ENCODE measurements at regions not wholly inside any gene's neighbourhood (a gene's known extent, or its start where the extent isn't known, plus 50 kb on each side); places are given as distances from the start of the nearest gene placed in this dataset.
"Not testable (repeated sequence)": the region's sequence is repeated elsewhere in the genome, so short reads cannot be mapped to it uniquely, and the experiment has no call there.

DNA sequence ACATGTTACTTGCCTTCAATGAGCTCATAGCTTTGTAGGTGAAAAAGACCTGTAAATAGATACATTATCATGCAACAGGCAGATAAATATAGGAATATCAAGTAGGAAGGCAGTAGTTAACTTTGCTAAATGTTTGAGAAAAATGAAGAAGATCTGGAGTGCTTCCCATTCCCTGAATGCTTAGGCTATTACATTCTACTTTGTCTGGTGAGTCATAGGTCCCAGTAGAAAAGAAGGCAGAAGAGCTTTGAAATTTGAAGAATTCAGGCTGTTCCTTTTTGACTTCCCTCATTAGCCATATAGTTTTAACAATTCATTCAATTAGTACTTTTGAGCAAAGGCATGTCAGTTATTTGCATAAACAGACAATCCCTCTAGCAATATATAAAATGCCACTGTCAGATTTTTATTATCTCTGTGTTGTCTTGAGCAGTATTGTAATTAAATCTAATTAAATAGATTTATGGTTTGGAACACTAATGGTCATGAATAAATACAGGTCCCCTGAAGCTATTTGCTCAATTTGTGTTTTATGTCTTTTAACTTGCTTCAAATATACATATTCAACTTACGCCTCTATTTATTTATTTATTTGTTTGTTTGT is 875.0 kb downstream of the REEP3 start:
- Histone ChIP-seq H3K4me3 (ENCODE audit: low read length) (no peak overlapping the region), H3K9ac (ENCODE audit: low read length) (no peak overlapping the region), H3K4me1 (ENCODE audit: control insufficient read depth, insufficient read depth, low read length) (no peaks in the 10 kb centered on the region), H3K36me3 (ENCODE audit: control insufficient read depth, insufficient read depth, low read length) (no peaks in the 10 kb centered on the region), H3K27ac (ENCODE audit: low read depth, low read length) (no peak overlapping the region), H3K27me3 (ENCODE audit: control insufficient read depth, insufficient read depth, low read length) (no peaks in the 10 kb centered on the region)

DNA sequence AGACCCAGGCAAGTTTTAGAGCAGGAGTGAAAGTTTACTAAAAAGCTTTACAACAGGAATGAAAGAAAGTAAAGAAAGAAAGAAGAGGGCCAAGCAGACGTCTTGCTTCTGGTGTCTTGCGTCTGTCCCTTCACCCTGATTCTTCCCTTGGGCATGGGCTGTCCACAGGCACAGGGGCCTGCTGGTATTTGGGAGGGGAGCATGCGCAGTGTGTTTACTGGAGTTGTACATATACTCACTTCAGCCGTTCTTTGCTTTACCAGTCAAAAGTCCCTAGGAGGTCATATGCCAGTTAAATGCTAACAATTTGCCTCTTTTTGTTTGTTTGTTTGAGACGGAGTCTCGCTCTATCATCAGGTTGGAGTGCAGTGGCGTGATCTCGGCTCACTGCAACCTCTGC is 875.9 kb downstream of the REEP3 start:
- Histone ChIP-seq H3K9ac (ENCODE audit: low read length) (no peak overlapping the region), H3K4me1 (ENCODE audit: control insufficient read depth, insufficient read depth, low read length) (no peaks in the 10 kb centered on the region), H3K27me3 (ENCODE audit: control insufficient read depth, insufficient read depth, low read length) (no peaks in the 10 kb centered on the region), H3K4me3 (ENCODE audit: low read length) (no peak overlapping the region), H3K27ac (ENCODE audit: low read depth, low read length) (no peak overlapping the region), H3K36me3 (ENCODE audit: control insufficient read depth, insufficient read depth, low read length) (no peaks in the 10 kb centered on the region)

GRCh38 chr10:64408391-64409183 is 887.4 kb downstream of the REEP3 start:
- Histone ChIP-seq H3K36me3 (ENCODE audit: control insufficient read depth, insufficient read depth, low read length) (no peaks in the 10 kb centered on the region), H3K27ac (ENCODE audit: low read depth, low read length) (no peak overlapping the region), H3K9ac (ENCODE audit: low read length) (no peak overlapping the region), H3K27me3 (ENCODE audit: control insufficient read depth, insufficient read depth, low read length) (no peaks in the 10 kb centered on the region), H3K4me3 (ENCODE audit: low read length) (no peak overlapping the region), H3K4me1 (ENCODE audit: control insufficient read depth, insufficient read depth, low read length) (no peaks in the 10 kb centered on the region)

- Histone ChIP-seq H3K9ac (ENCODE audit: low read length) (no peak overlapping the region), H3K4me1 (ENCODE audit: control insufficient read depth, insufficient read depth, low read length) (no peaks in the 10 kb centered on the region), H3K27ac (ENCODE audit: low read depth, low read length) (no peak overlapping the region), H3K4me3 (ENCODE audit: low read length) (no peak overlapping the region), H3K27me3 (ENCODE audit: control insufficient read depth, insufficient read depth, low read length) (no peaks in the 10 kb centered on the region), H3K36me3 (ENCODE audit: control insufficient read depth, insufficient read depth, low read length) (no peaks in the 10 kb centered on the region)
Measured at GRCh38 chr10:64409349-64409748, 888.1 kb downstream of the REEP3 start.

DNA sequence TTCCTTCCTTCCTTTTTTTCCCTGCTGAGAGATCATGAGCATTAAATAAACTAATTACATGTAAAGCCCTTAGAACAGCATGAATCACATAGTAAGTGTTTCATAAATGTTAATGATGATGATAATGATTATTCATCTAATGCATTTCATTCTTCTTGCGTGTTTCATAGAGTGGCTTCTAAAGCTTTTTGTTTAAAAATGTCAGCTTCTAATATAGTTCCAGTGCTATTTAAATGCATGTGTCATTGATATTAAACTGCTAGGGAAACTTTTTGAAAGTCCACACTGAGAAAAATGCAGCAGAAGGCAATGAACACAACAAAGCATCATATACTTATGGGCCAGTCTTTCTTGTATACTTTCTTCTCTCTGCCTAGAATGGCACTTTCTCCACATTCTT is 894.8 kb downstream of the REEP3 start:
- H3K4me3 ChIP-seq (ENCODE audit: low read length), result no peak overlapping the region
- H3K27me3 ChIP-seq (ENCODE audit: control insufficient read depth, insufficient read depth, low read length), result no peaks in the 10 kb centered on the region
- no peak overlapping the region for H3K27ac ChIP-seq (ENCODE audit: low read depth, low read length)
- H3K4me1 ChIP-seq (ENCODE audit: control insufficient read depth, insufficient read depth, low read length), result no peaks in the 10 kb centered on the region
- no peaks in the 10 kb centered on the region for H3K36me3 ChIP-seq (ENCODE audit: control insufficient read depth, insufficient read depth, low read length)
- no peak overlapping the region for H3K9ac ChIP-seq (ENCODE audit: low read length)

GRCh38 chr10:64419461-64419860 is 898.3 kb downstream of the REEP3 start:
- H3K4me3 ChIP-seq (ENCODE audit: low read length), result no peak overlapping the region
- no peaks in the 10 kb centered on the region for H3K4me1 ChIP-seq (ENCODE audit: control insufficient read depth, insufficient read depth, low read length)
- no peak overlapping the region for H3K27ac ChIP-seq (ENCODE audit: low read depth, low read length)
- H3K27me3 ChIP-seq (ENCODE audit: control insufficient read depth, insufficient read depth, low read length), result no peaks in the 10 kb centered on the region
- H3K36me3 ChIP-seq (ENCODE audit: control insufficient read depth, insufficient read depth, low read length), result no peaks in the 10 kb centered on the region
- H3K9ac ChIP-seq (ENCODE audit: low read length), result no peak overlapping the region

DNA sequence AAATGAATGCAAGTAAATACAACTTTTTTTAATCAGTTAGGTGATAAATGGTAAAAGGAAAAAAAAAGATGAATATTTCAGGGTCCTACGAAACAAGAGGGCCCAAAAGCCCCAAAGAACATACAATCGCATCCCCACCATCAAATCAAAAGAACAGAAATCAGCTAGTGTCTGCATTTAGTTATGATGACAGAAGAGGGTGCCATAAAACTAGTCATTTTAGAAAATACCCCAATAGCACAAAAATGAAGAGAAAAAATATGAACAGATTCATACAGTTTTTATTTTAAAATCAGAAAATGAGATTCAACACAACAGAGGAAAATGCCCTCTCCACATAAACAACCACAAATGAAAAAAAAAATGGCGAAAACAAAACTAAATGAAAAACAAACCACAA is 905.5 kb downstream of the REEP3 start:
- Histone ChIP-seq H3K27ac (ENCODE audit: low read depth, low read length) (no peak overlapping the region), H3K4me3 (ENCODE audit: low read length) (no peak overlapping the region), H3K4me1 (ENCODE audit: control insufficient read depth, insufficient read depth, low read length) (no peaks in the 10 kb centered on the region)

GRCh38 chr10:64430690-64431323 is 909.6 kb downstream of the REEP3 start:
- H3K27me3 ChIP-seq (ENCODE audit: control insufficient read depth, insufficient read depth, low read length), result no peaks in the 10 kb centered on the region
- no peak overlapping the region for H3K4me3 ChIP-seq (ENCODE audit: low read length)
- no peak overlapping the region for H3K9ac ChIP-seq (ENCODE audit: low read length)
- H3K4me1 ChIP-seq (ENCODE audit: control insufficient read depth, insufficient read depth, low read length), result no peaks in the 10 kb centered on the region
- H3K36me3 ChIP-seq (ENCODE audit: control insufficient read depth, insufficient read depth, low read length), result no peaks in the 10 kb centered on the region
- H3K27ac ChIP-seq (ENCODE audit: low read depth, low read length), result no peak overlapping the region

More for the DNA sequence above, 905.5 kb downstream of the REEP3 start:
- Histone ChIP-seq H3K9ac (ENCODE audit: low read length) (no peak overlapping the region), H3K36me3 (ENCODE audit: control insufficient read depth, insufficient read depth, low read length) (no peaks in the 10 kb centered on the region), H3K27me3 (ENCODE audit: control insufficient read depth, insufficient read depth, low read length) (no peaks in the 10 kb centered on the region)

DNA sequence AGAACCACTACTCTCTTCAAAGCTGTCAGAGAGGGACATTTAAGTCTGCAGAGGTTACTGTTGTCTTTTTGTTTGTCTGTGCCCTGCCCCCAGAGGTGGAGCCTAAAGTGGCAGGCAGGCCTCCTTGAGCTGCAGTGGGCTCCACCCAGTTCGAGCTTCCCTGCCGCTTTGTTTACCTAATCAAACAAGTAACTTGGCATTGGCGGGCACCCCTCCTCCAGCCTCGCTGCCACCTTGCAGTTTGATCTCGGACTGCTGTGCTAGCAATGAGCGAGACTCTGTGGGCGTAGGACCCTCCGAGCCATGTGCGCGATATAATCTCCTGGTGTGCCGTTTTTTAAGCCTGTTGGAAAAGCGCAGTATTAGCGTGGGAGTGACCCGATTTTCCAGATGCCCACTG is 920.7 kb downstream of the REEP3 start:
- not testable (repeated sequence) for H3K27me3 ChIP-seq (ENCODE audit: control insufficient read depth, insufficient read depth, low read length); H3K27ac ChIP-seq (ENCODE audit: low read depth, low read length); H3K9ac ChIP-seq (ENCODE audit: low read length); H3K36me3 ChIP-seq (ENCODE audit: control insufficient read depth, insufficient read depth, low read length); H3K4me3 ChIP-seq (ENCODE audit: low read length); H3K4me1 ChIP-seq (ENCODE audit: control insufficient read depth, insufficient read depth, low read length)

DNA sequence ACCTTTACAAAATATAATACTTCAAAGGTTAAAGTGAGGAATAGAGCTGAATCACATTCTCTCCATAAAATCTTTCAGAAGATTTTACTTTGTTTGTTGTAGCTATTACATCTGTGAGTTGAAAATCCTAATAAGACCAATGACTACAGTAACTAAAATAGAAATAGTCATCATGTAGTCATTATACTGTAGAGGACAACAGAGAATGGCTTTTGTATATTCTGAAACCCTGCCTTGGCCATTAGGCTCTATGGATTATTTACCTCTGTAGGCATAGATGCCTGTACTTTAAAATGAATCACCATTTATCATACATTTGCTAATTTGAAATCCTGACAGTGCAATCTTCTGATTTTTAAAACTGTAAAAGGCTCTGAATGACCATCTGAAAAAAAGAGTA is 923.0 kb downstream of the REEP3 start:
- Histone ChIP-seq H3K27ac (ENCODE audit: low read depth, low read length) (no peak overlapping the region), H3K27me3 (ENCODE audit: control insufficient read depth, insufficient read depth, low read length) (no peaks in the 10 kb centered on the region), H3K9ac (ENCODE audit: low read length) (no peak overlapping the region), H3K36me3 (ENCODE audit: control insufficient read depth, insufficient read depth, low read length) (no peaks in the 10 kb centered on the region), H3K4me1 (ENCODE audit: control insufficient read depth, insufficient read depth, low read length) (no peaks in the 10 kb centered on the region), H3K4me3 (ENCODE audit: low read length) (no peak overlapping the region)

DNA sequence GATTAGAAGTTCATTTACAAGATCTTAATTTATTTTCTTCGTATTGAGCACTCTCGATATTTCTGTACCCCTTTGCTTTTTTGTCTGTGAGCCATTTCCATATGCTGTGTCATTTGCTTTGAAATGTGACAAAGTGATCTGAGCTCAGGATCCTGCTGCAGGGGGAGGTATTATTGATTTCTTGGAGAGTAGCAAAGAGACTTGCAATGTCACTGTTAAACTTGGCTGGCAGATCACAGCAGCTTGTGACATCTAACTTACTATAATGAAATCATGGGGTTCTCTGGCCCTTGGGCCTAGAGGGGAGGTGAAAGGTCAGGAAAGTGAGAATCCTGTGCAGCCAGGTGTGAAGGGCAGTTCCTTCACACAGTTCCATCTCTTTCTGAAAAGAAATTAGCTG is 923.4 kb downstream of the REEP3 start:
- Histone ChIP-seq H3K27ac (ENCODE audit: low read depth, low read length) (no peak overlapping the region), H3K4me1 (ENCODE audit: control insufficient read depth, insufficient read depth, low read length) (no peaks in the 10 kb centered on the region), H3K27me3 (ENCODE audit: control insufficient read depth, insufficient read depth, low read length) (no peaks in the 10 kb centered on the region), H3K36me3 (ENCODE audit: control insufficient read depth, insufficient read depth, low read length) (no peaks in the 10 kb centered on the region), H3K4me3 (ENCODE audit: low read length) (no peak overlapping the region), H3K9ac (ENCODE audit: low read length) (no peak overlapping the region)

DNA sequence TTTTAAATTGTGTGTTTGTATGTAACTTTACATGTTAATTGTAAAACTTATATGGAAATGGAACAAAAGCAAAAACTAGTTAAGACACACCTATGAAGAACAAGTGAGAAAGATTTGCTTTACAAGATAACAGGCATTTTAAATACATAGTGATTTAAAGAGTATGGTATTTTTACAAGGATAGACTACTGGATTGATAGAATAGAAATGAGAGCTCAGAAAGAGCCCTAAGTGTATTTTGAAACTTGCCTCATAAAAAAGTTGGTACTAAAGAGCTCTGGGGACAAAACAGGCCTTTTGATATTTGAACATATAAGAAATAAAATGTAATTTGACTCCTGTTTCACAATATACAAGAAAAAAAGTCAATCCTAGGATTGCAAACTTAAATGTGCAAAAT is 928.4 kb downstream of the REEP3 start:
- no peaks in the 10 kb centered on the region for H3K27me3 ChIP-seq (ENCODE audit: control insufficient read depth, insufficient read depth, low read length)
- H3K4me3 ChIP-seq (ENCODE audit: low read length), result no peak overlapping the region
- no peak overlapping the region for H3K9ac ChIP-seq (ENCODE audit: low read length)
- H3K27ac ChIP-seq (ENCODE audit: low read depth, low read length), result no peak overlapping the region
- no peaks in the 10 kb centered on the region for H3K36me3 ChIP-seq (ENCODE audit: control insufficient read depth, insufficient read depth, low read length)
- no peaks in the 10 kb centered on the region for H3K4me1 ChIP-seq (ENCODE audit: control insufficient read depth, insufficient read depth, low read length)

DNA sequence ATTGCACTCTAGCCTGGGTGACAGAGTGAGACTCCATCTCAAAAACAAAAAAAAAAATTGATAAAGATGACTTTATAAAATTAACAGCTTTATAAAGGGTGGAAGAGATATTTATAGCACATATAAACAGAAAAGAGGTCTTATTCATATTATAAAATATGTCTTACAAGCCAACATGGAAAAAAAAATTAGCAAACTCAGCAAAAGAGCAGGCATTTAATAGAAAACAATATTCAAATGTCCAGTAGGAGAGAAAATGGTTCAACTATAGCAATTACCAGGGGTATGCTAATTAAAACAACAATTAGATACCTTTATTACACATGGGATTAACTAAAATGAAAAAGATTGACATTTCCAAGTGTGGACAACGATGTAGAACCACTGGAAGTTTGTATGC is 929.1 kb downstream of the REEP3 start:
- Histone ChIP-seq H3K4me3 (ENCODE audit: low read length) (no peak overlapping the region), H3K27ac (ENCODE audit: low read depth, low read length) (no peak overlapping the region), H3K9ac (ENCODE audit: low read length) (no peak overlapping the region), H3K4me1 (ENCODE audit: control insufficient read depth, insufficient read depth, low read length) (no peaks in the 10 kb centered on the region), H3K36me3 (ENCODE audit: control insufficient read depth, insufficient read depth, low read length) (no peaks in the 10 kb centered on the region), H3K27me3 (ENCODE audit: control insufficient read depth, insufficient read depth, low read length) (no peaks in the 10 kb centered on the region)
